GM21447 (cell line): ENCODE measurements at regions not wholly inside any gene's neighbourhood (a gene's known extent, or its start where the extent isn't known, plus 50 kb on each side); places are given as distances from the start of the nearest gene placed in this dataset.
"Not testable (repeated sequence)": the region's sequence is repeated elsewhere in the genome, so short reads cannot be mapped to it uniquely, and the experiment has no call there.

Source experiments
- ATAC-seq: cut with Tn5 transposase; IDR thresholded peaks from one replicate; pipeline ENCODE4 v1.9.1; 2021; ENCODE audit not compliant: unreplicated experiment

DNA sequence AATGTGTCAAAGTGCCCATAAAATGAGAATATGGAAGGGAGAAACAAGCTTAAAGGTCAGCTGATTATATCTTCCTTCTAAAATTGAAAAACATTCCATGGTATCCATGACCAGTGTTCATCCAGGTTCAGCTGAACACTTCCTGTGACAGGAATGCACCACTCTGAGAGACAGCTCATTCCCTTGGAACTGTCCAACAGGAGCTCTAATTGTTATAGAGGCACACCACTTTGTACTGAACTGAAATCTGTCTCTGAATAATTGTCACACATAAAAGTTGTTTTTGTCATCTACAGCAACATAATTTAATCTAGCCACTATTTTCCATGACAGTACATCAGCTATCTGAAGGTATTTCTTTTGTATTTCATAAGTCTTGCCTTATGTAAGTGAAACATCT is 195.9 kb upstream of the ZNF804A start:
- no peak for ATAC-seq

DNA sequence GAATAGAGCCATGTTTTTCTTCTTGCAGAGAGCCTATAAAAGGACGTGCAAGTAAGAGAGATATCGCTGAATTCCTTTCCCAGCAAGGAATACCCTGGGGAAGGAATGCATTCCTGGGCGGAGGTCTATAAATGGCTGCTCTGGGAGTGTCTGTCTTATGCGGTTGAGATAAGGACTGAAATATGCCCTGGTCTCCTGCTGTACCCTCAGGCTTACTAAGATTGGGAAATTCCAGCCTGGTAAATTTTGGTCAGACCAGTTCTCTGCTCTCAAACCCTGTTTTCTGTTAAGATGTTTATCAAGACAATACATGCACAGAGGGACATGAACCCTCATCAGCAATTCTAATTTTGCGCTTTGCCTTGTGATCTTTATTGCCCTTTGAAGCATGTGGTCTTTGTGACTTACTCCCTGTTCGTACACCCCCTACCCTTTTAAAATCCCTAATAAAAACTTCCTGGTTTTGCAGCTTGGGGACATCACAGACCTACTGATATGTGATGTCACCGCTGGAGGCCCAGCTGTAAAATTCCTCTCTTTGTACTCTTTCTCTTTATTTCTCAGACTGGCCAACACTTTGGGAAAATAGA is 191.2 kb upstream of the ZNF804A start:
- ATAC-seq: not testable (repeated sequence)

DNA sequence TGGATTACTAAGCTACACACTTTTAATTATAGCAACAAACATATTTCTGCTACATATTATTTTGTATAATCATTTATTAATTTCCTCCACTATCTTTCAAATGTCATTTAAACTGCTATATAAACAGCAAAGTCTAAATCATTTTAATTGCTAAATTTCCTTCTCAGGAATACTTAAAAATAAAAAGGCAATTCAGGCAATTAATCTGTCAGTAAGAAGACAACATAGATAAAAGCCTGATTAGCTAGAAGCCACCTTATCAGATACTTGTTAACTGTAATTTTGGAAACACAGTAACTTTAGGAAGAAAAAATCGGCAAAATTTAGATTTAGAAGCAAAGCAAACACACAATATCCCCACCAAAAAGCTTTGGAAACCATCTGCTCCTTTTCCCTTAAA is 188.2 kb upstream of the ZNF804A start:
- no peak for ATAC-seq

DNA sequence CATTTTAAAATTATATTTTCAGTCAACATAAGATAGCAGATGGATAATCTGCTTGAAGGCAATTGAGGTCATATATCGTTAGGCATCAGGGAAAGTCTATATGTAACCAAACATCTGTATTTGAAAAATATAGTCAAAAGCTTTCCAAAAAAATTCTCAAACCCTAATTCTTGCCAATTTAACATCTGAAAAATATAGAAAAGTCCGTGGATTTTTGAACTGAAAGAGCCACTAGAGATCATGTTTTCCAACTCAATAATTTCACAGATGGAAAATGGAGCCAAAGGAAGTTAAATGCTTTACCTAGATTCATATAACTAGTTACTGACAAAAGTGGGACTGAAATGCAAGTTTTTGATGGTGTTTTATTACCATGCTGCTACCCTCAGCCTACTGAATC is 185.1 kb upstream of the ZNF804A start:
- ATAC-seq: no peak

DNA sequence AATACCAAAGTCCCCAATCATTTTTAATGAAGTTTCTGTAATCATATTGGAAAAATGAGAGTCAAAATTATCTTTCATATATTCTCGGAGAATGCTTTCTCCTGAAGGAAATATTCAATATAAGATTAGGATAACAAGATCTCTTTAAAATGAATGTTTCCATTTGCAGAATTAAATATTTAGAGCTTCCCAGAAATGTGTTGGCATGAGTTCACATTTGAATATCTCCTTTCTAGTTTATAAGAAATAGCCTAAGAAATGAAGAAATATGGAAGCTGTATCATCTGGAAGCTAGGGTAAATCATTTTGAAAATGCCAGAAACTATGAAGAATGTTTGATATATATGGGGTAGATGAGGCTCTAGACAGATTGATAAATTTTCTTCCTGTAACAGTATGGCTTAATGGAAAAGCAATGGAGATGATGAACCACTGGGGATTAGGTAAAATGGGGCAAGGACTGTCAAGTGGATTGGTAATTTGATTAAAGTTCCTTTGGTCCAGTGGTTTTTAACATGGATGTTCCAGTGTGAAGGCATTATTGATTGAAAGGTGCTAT is 184.6 kb upstream of the ZNF804A start:
- ATAC-seq: no peak

DNA sequence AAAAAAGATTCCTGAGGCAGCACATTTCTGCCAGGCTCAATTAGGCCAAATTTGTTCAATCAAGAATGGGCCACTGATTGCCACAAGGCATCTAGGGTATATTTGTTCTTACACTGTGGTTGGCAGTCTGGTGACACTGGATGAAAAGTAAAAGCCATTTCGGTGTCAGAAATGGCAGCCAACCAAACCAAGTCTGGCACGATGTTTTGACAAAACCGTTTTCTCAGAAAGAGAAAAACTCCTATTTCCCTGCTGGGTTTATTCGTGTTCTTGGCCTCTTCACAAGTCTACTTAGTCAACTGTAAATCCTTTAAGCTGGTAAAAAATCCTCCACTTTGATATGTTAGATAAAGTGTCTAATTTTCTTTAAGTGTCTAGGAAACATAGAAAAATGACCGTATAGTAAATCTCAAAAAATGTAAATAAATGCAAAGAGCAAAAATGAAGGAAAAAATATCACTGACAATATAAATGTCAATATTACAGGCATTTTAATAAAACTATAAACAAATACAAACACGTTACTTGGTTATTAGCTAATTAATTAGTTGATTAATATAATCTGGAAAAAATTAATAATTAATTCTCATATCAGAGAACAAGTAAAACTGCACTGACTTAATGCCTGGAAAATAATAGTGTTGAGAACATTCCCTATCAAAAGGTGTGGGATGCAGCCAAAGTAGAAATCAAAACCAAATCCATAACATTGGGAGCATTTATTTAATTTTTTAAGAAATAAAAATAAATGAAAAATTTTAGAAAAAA is 182.0 kb upstream of the ZNF804A start:
- no peak for ATAC-seq

DNA sequence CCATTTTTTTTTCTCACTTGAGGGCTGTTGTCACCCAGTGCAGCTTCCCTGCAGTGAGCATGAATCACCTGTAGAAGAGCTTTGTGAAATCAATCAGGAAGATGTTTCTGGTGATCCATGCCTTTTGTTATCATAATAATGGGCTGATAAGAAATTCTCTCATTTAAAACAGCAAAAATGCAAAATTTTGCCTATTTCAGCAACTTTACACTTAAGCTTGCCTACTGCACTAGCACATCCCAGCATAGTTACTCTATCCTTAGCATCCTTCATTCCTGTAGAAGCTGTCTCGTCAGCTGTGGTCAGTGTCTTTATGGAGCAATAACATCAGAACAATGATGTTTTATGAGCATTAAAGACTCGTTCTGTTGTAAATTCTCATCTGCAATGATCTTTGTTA is 178.6 kb upstream of the ZNF804A start:
- no peak for ATAC-seq

DNA sequence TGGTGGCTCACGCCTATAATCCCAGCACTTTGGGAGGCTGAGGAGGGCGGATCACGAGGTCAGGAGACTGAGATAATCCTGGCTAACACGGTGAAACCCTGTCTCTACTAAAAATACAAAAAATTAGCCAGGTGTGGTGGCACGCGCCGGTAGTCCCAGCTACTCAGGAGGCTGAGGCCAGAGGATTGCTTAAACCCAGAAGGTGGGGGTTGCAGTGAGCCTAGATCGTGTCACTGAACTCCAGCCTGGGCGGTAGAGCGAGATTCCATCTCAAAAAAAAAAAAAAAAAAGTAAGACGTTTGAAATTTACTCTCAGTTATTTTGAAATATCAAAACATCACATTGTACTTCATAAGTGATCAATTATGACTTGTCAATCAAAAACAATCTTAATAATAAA is 176.9 kb upstream of the ZNF804A start:
- ATAC-seq: not testable (repeated sequence)

DNA sequence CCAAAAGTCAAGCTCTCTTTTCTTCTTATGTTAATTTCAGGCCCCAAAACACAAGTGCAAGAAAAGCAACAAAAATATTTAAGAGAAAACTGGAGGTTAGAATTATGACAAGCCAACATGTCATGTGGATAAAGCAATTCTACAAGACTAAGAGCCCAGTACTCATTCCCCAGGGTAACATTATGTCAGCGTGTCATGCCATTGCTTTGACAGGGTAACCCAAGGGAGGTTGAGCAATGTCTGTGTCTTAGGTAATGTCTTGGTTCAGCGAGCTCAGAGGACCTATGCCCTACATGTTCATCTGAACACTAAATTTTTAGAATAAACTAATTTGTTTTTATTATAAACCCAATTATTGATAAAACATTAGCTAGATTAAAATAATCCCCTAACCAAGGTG is 173.2 kb upstream of the ZNF804A start:
- ATAC-seq: no peak

DNA sequence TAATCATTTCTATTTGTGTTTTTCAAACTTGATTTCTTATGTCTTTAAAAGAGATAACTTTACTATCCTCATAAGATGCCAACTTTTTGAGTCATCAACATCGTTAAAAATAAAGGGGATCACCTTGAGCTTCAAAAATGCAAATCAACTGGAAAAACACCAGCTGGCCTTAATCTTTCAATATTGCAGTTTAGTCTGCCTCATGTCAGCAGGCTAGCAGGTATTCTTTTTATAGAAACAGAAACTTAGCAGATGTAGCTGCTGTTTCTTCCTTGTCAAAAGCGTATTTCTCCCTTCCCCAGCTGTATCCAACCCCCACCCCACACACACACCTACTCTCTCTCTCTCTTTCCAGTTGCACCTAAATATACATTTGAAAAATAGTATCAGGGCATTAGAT is 154.1 kb upstream of the ZNF804A start:
- peak; percentile 98 for ATAC-seq

DNA sequence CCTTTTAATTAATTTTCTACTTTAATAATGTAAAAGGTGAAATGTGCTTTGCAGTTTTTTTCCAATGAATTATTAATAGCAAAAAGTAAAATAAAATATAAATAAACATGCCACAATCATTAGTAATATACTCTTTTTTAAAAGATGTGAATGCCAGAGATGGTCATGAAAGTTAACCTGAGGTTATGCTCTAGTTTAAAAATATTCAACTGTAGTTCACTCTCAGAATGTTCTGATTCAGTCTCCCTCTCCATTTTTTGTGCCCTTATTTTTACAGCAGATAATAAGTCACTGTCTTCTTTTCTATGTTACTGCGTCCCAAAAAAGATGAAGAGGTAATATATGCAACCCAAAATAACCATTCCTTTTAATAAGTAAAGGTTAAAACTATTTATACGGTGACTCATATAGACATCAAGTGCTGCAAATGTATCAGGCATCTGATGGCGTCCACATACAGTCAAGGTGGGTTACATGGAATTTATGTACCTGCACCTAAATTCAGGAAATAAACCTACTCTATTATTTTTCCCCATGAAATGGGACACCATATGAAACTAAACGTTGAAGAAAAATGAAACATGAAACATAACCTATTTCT is 153.6 kb upstream of the ZNF804A start:
- peak; percentile 30 for ATAC-seq

DNA sequence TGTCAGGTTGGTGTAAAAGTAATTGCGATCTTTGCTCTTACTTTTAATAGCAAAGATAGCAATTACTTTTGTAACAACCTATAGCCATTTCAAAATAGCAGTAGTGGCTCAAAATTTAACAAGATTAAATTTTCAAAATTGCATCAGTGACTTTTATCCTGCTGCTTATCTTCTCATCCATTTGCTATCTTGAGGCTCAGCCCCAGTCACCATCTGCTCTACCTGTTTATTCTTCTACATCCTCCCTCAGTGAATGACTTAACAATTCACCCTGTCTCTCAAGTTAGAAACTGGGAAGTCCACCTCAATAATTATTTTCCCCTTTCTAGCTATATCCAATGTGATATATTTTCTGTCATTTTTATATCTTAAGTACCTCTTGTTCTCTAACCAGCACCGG is 148.6 kb upstream of the ZNF804A start:
- ATAC-seq: no peak

DNA sequence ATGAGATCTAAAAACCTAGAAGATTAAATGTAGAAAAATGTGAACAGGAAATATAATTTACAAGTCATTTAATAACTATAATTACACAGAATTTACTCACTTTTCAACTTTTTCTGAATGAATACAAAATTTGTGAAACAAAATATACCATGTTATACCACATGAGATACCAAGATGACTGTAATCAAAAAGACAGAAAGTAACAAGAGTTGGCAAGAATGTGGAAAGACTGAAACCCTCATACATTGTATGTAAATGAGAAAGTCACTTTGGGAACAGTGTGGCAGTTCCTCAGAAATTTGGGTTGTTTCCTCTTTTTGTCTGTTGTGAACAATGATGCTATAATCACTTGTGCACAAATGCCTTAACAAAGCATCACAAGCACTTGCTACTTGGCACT is 145.4 kb upstream of the ZNF804A start:
- ATAC-seq: no peak

DNA sequence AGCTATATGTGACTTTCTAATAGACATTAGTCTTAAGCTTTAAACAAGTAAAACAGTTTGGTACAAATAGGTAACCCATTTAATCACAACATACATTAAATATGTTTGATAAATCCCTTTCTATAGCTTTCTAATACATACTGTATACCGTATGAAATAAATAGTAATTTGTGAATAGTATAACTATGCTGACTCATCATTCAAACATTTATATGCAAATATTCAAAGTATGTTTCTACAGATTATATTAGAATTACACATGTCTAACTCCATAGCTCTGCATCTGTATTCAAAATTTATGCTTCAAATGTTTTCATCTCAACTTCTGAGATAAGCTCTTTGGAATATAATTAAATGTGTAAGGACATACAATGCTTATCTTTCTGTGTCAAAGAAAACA is 142.7 kb upstream of the ZNF804A start:
- no peak for ATAC-seq

DNA sequence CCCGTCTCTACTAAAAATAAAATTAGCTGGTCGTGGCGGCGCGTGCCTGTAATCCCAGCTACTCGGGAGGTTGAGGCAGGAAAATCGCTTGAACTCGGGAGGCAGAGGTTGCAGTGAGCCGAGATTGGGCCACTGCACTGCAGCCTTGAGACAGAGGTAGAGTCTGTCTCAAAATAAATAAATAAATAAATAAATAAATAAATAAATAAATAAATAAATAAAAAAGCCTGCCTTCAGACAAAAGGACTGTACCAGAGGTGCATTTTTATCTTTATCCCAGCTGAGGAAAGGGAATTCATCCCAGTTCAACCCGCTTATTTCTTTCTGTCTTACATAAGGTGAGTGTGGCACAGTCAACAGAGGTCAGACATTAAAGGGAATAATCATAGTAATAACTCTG is 141.6 kb upstream of the ZNF804A start:
- ATAC-seq: not testable (repeated sequence)

DNA sequence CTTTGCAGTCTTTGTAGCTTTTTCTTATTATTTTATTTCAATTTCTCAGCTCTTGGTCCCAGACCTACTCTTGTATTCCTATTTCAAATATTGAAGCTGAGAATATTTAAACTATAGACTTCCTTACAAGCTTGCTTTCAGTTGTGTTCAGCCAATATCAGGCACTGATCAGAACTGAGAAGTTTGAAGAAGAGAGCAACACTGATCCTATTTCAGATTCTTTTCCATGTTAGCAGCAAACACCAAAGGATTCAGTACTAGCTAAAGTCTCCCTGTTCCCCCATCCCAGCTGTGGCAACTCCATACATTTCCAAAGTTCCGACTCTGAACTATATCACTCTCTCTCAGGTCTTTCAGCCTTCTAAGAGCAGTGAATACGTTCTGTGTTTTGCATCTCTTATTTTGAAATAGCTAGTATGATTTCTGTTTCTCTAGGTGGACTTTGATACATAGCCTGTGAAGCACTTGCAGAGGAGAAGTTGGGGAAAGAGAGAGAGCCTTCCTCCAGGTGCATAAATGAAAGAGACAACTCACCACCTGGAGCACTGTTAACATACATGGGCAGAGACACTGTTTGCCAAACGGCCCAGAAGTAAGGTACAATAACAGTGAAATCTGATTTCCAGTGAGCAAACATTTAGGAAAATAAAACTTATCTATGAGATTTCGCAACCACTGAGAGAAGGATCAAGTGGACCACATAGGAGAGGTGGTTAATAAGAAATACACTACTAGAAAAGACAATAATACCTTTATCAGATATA is 135.0 kb upstream of the ZNF804A start:
- no peak for ATAC-seq

DNA sequence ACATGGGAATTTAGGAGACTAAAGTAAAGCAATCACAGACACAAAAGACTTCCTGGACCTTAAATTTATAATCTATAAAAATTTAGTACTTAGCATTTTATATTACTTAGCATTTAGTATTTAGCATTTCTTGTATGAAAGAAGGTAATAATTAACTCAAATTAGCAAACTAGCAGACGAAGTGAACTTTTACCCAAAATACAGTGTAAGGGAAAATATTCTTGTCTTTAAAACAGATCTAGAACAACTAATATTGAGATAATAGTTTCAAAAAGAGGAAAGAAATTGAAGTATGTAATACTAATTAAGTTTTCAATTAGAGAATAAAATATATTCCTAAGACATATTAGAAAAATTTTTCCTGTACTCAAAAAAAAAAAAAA is 134.5 kb upstream of the ZNF804A start:
- no peak for ATAC-seq

DNA sequence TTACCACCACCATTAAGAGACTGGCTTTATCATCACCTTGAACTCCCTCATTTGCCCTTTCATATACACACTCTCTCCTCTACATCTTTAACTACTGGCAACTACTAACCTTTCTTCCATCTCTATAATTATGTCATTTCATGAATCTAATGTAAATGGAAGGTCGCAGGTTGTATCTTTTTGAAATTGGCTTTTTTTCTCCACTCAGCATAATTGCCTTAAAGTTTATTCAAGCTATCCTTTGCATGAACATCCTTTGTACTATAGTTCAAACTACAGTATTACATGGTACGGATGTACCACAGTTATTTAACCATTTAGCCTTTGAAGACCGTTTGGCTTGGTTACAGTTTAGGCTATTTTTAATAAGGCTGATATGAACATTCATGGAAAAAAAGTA is 129.5 kb upstream of the ZNF804A start:
- no peak for ATAC-seq

DNA sequence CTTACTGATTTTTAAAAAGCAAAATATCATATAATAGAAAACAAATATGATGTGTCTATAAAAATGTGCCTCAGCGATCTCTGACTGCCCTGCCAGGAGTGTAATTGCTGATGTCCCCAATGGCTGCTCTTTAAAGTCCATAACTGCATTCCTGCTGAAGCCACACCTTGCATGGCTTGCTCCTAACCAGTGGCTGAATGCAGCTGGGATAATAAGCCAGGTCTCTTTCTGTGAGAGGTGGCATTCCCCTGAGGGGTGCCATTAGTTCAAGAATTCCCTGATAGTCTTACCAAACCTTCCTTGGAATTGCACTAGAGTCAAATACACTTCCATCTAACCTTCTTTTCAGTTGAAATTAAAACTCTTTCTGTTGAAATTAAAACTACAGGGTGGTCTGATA is 125.8 kb upstream of the ZNF804A start:
- no peak for ATAC-seq

DNA sequence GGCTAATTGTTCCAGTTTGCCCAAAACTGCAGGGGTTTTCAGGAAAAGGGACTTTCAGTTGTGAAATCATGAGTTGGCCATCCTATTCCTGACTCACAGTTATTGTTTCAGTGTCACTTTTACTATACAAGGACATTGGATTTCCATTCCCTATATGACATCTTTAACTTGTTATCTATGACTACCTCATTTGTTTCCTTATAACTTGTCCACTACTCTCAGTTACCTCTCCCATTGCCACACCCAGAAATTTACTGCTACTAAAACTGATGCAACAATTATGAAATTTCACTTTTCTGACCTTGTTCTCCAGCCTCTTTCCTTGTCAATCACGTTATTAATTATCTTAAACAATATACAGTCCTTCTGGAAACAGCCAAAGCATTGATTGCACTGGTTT is 116.5 kb upstream of the ZNF804A start:
- no peak for ATAC-seq

DNA sequence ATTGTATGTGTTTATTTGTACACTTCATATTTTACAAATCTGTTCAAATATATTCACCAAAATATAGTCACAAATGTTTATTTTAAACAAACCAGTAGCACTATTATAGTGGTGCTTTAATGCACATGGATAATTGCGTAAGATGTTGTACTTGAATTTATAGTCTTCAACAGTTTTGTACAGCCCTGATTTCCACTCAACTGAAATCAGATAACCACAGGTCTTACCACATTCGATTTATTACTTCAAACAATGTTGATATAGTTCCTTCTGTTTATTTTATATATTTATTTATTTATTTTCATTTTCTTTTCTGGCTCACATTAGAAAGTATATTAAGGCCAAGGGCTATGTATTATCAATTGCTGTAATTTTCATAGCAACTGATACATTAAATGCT is 99.4 kb upstream of the ZNF804A start:
- no peak for ATAC-seq

DNA sequence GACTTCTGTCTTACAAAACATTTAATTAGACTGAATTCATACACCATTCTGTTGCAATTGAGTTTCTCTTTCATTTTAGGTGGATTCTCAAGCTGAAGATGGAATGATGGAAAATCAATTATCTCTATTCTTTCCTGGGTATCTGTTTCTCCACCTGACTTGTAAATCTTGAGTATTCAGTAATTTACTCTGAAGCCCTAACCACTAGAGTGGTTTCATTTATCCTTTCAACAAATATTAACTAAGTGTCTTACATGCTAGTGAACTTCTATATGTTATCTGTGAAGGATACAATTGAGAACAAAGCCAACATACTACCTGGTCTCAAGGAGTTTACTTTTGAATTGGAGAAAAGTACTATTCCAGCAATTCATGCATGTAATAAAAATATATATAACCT is 94.1 kb upstream of the ZNF804A start:
- ATAC-seq: no peak
